T47D (cell line): ENCODE measurements at regions not wholly inside any gene's neighbourhood (a gene's known extent, or its start where the extent isn't known, plus 50 kb on each side); places are given as distances from the start of the nearest gene placed in this dataset.
"Not testable (repeated sequence)": the region's sequence is repeated elsewhere in the genome, so short reads cannot be mapped to it uniquely, and the experiment has no call there.

Experiments used
- DNase-seq, 2 experiments: peaks; one replicate each; pipeline versions ENCODE4 v3.0.0 to v3.0.0-alpha.2; 2011 to 2012; ENCODE audit warnings: low read depth in 1 of 2, low spot score in 1 of 2
- JUND ChIP-seq: IDR thresholded peaks from 2 replicates; pipeline ENCODE4 v1.6.1; 2012; ENCODE audit warnings: low read depth
- in situ Hi-C: cut with HindIII; loops from 2 replicates; pipeline ENCODE4 v1.10.0; 2016; ENCODE audit warnings: low sequenced_read_pairs, low pct_unique_long_range_greater_than_20kb

DNA sequence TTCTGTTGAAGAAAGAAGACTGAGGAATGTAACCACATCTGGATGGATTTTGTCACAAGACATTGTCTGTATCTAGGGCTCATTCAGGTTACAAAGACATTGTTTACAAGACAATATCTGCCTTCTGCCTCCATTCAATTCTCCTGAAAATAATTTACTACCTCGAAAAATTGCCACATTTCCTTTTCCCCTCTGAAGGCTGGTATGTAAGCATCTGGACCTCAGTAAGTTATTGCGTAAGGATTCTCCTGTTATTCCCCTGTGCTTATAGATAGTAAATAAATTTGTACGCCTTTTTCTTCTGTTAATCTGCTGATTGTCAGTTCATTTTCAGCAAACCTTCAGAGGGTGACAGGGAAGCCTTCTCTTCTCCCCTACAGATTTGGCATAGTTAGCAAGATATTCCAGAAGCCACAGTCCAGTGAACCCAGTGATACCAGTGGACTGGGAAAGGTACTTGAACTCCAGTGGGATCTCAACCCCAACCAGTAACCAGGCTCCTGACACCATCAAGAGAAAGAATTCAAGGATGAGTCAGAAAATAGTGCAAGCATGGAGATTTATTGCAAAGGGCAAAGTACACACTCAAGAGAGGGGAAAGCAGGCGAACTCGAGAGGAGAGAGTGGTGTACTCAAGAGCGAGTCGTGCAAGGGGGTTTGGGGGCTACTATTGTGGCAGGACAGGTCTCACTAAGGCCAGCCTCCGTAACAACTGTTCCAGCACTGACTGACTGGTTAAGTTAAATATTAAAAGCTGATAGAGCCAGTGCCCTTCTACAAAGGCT, 706.9 kb upstream of the GHITM start:
- in situ Hi-C loops = no loop called here
- no peak for DNase-seq
- TF ChIP-seq JUND = no peak

DNA sequence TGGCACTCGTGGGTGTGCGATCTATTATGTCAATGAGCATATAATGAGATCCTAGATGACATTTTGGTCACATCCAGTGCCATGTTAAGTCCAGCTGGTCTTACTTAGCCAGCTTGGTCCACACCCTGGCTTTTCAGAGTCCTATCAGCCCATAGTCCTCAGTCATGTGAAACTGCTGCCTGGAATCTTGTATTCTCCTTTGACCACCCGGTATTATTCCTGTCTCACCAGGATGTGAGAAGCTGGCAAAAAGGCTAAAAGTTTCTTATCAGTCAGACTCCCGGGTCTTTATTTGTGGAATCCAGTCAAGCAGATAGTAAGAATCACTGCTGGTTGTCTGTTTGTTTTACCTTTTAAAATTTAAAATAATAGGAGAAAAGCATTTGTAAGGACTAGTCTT, 705.6 kb upstream of the GHITM start:
- in situ Hi-C loops = no loop called here

DNA sequence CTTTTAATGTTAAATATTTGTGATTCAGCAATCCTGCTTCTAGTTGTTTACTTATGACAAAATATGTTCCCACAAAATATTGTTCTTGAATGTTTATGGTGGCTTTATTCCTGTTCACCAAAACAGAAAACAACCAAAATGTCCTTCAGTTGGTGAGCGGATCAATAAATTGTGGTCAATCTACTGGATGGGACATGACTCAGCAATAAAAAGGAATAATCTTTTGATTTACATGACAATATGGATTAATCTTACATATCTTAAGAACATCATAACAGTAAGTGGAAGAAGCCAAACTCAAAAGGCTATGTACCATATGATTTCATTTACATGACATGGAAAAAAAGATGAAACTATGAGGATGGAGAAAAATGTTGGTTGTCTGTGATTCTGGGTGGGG, 691.3 kb upstream of the GHITM start:
- in situ Hi-C loops = no loop called here
- no peak for TF ChIP-seq JUND
- DNase-seq = no peak

More for the DNA sequence above, 705.6 kb upstream of the GHITM start:
- DNase-seq = no peak
- TF ChIP-seq JUND = no peak

DNA sequence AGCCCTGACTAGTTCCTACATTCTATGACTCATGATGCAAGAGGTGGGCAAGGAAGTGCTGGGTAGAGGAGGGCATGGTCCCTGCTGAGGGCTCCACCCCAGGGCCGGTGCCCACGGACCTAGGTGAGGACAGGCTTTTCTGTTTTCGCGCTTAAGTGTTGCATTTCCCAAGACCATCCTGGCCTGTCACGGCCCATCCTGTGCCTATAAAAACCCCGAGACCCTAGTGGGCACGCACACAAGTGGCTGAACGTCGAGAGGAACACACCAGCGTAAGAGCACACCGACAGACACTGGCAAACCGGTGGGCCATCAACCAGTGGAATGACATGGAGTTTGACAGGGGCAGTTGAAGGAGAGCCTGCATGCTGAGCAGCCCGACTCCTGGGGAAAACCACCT, 680.7 kb upstream of the GHITM start:
- no peak for TF ChIP-seq JUND
- in situ Hi-C loops = no loop called here
- DNase-seq = no peak

GRCh38 chr10:83459124-83459523, 680.2 kb upstream of the GHITM start:
- TF ChIP-seq JUND = no peak
- in situ Hi-C loops = no loop called here
- DNase-seq = no peak

GRCh38 chr10:83469728-83470331, 669.5 kb upstream of the GHITM start:
- no peak for DNase-seq
- in situ Hi-C loops = no loop called here
- TF ChIP-seq JUND = no peak

GRCh38 chr10:83476211-83476610, 663.1 kb upstream of the GHITM start:
- no peak for TF ChIP-seq JUND
- in situ Hi-C loops = no loop called here
- DNase-seq = no peak

GRCh38 chr10:83489161-83489560, 650.1 kb upstream of the GHITM start:
- DNase-seq = no peak
- TF ChIP-seq JUND = no peak
- in situ Hi-C loops = no loop called here

GRCh38 chr10:83492004-83492403, 647.3 kb upstream of the GHITM start:
- no peak for TF ChIP-seq JUND
- in situ Hi-C loops = no loop called here
- no peak for DNase-seq

DNA sequence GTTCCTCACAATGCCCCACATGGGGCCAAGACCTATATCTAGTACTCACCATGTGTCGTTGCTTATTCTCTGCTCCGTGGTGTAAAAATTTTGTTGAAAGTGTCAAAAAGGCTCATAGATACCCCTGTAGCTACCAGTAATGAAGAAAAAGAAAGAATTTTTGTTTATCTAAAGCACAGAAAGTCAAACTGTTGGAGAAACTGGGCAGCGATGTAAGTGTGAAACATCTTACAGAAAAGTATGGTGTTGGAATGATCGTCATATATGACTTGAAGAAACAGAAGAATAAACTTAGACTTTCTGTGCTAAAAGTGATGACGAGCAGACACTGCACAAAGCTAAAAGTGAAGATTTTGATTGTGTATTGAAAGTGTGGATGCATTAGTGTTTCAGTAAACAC, 626.6 kb upstream of the GHITM start:
- in situ Hi-C loops = no loop called here
- DNase-seq = no peak
- TF ChIP-seq JUND = no peak

DNA sequence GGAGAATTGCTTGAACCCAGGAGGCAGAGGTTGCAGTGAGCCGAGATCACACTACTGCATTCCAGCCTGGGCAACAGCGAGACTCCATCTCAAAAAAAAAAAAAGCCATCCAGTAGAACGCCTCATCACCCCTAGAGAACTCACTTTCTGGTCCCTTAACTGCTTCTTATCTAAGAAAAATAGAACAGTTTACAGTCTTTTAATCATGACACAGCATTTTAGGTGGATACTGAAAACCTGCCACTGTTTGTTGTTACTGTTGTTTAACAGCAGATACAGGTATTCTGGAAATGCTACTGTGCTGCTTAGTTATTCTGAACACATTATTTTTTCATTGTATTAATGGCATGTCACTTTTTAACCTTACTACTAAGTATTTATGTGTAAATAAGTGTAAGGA, 624.3 kb upstream of the GHITM start:
- in situ Hi-C loops = no loop called here
- DNase-seq = no peak
- TF ChIP-seq JUND = no peak

DNA sequence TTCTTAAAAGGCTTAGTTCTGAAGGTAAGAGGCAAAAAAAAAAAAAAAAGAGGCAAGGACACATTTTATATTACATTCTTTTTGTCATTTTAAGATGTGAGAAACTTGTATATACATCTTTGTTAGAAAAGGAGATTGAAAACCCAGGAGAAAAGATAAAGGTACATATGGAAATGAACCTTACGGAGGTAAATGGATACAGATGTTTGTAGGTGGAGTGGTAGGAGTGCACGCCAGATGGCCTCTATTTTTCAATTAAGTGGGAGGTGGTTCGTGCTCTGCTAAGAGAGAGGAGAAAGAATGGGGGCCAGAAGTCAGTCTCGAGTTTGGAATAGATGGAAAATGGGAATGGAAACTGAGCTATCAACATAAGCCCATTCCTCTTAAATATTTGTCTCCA, 622.5 kb upstream of the GHITM start:
- DNase-seq = no peak
- TF ChIP-seq JUND = no peak
- in situ Hi-C loops = no loop called here

DNA sequence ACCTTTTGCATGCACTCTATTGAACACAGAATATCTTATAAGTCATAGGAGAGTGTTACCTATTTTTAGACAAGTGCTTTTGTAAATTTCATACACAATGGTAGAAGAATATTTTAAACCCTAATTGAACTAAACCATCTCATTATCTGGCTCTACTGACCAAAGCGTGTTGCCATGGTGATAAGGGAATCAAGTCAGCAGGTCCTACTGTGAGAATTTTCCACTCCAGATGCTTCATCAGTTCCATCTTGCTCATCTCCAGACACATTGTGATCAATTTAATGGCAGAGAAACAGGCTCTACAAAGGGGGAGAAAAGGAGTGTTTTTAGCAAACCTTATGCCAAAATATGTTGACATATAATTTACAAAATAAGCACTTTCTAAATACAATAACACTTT, 621.9 kb upstream of the GHITM start:
- no peak for TF ChIP-seq JUND
- DNase-seq = no peak
- in situ Hi-C loops = no loop called here

DNA sequence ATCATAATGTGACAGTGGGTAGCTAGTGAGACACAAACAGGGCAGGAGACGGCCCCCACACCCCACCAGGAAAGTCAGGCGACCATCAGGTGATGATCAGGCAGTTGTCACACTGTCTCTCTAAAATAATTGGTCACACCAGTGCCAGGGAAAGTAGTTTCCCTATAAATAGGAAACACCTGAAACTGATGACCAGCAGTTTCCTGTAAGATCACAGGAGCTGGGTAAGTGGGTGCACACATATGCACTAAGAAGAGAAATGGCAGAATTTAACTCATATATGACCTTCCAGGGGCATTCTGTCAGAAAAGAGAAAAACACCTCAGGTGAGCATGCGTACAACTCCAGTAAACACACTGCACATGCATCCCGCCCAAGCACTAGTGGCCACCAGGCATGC, 620.5 kb upstream of the GHITM start:
- in situ Hi-C loops = no loop called here
- DNase-seq = no peak
- no peak for TF ChIP-seq JUND

DNA sequence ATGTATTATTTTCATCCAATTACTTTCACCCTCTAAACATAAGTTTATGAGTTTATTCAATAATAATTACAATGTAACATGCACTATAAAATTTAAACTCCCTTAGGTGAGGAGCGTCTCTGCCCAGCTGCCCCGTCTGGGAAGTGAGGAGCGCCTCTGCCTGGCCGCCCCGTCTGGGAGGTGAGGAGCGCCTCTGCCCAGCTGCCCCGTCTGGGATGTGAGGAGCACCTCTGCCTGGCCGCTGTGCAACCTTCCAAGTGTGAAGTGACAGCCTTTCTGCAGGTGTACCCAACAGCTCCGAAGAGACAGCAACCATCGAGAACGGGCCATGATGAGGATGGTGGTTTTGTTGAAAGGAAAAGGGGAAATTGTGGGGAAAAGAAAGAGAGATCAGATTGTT, 618.9 kb upstream of the GHITM start:
- in situ Hi-C loops, DNase-seq: not testable (repeated sequence)
